CD14-positive monocyte (primary cell): ENCODE measurements at regions not wholly inside any gene's neighbourhood (a gene's known extent, or its start where the extent isn't known, plus 50 kb on each side); places are given as distances from the start of the nearest gene placed in this dataset.

Experiments
- DNase-seq, 3 donors: peaks; one replicate each; pipeline ENCODE4 v3.0.0-alpha.2; 2011 to 2022
- H2AFZ ChIP-seq: 2 replicates; pipeline ENCODE4 v1.6.0; 2012; ENCODE audit warnings: mild to moderate bottlenecking, low read depth, low read length, inconsistent platforms; ENCODE audit not compliant: insufficient read depth, poor library complexity, severe bottlenecking
- H3K27ac ChIP-seq, 2 donors: 1 replicate in 1 of 2; 2 replicates in 1 of 2; pipeline ENCODE4 v1.5.1; 2012 to 2013; ENCODE audit warnings: low read length in 2 of 2, control low read depth in 1 of 2, inconsistent platforms in 1 of 2, low read depth in 1 of 2, mild to moderate bottlenecking in 1 of 2
- H3K27me3 ChIP-seq, 2 donors: one replicate each; pipeline versions ENCODE4 v1.6.0 to v1.6.1; 2011 to 2013; ENCODE audit warnings: low read length in 2 of 2; ENCODE audit not compliant: control insufficient read depth in 2 of 2, insufficient read depth in 2 of 2
- H3K36me3 ChIP-seq, 2 donors: replicated peaks in 1 of 2; 1 replicate in 1 of 2; 2 replicates in 1 of 2; pipeline versions ENCODE4 v1.5.1 to v1.6.1; 2012 to 2013; ENCODE audit warnings: low read length in 2 of 2, control low read depth in 1 of 2, inconsistent platforms in 1 of 2, mild to moderate bottlenecking in 1 of 2; ENCODE audit not compliant: insufficient read depth in 2 of 2, control insufficient read depth in 1 of 2
- H3K4me1 ChIP-seq, 2 donors: 1 replicate in 1 of 2; 2 replicates in 1 of 2; pipeline versions ENCODE4 v1.5.1 to v1.6.1; 2012 to 2013; ENCODE audit warnings: low read length in 2 of 2, control low read depth in 1 of 2, inconsistent platforms in 1 of 2, mild to moderate bottlenecking in 1 of 2, moderate library complexity in 1 of 2; ENCODE audit not compliant: insufficient read depth in 2 of 2, control insufficient read depth in 1 of 2
- H3K4me2 ChIP-seq: replicated peaks from 2 replicates; pipeline ENCODE3; 2012; ENCODE audit warnings: low read length, moderate library complexity, mild to moderate bottlenecking; ENCODE audit not compliant: poor library complexity, severe bottlenecking; ENCODE audit errors: extremely low read depth
- H3K4me3 ChIP-seq, 3 experiments: fragments of 200-600 bp in 1 of 3; sonication (generic) in 1 of 3; replicated peaks in 1 of 3; 1 replicate in 2 of 3; 2 replicates in 1 of 3; pipeline ENCODE4 v1.5.1; 2011 to 2013; ENCODE audit warnings: low read length in 3 of 3, mild to moderate bottlenecking in 3 of 3, control low read depth in 2 of 3, low read depth in 2 of 3, inconsistent platforms in 1 of 3, moderate library complexity in 1 of 3
- H3K79me2 ChIP-seq: 2 replicates; pipeline ENCODE4 v1.6.0; 2012; ENCODE audit warnings: mild to moderate bottlenecking, control low read depth, inconsistent platforms, low read length, moderate library complexity; ENCODE audit not compliant: insufficient read depth
- H3K9ac ChIP-seq: 2 replicates; pipeline ENCODE4 v1.6.0; 2017; ENCODE audit warnings: low read length, mild to moderate bottlenecking; ENCODE audit not compliant: insufficient read depth, poor library complexity, severe bottlenecking
- H3K9me3 ChIP-seq, 2 donors: replicated peaks in 1 of 2; 1 replicate in 1 of 2; 2 replicates in 1 of 2; pipeline versions ENCODE4 v1.5.1 to v1.6.1; 2012 to 2013; ENCODE audit warnings: low read length in 2 of 2, control low read depth in 1 of 2; ENCODE audit not compliant: control insufficient read depth in 1 of 2, insufficient read depth in 1 of 2
- H4K20me1 ChIP-seq: 2 replicates; pipeline ENCODE4 v1.6.0; 2012; ENCODE audit warnings: mild to moderate bottlenecking, low read length, control low read depth, moderate library complexity; ENCODE audit not compliant: insufficient read depth
- H3K27ac Mint-ChIP-seq, 7 donors: one replicate each; pipeline ENCODE4 v1.8.0; 2020; ENCODE audit warnings: mild to moderate bottlenecking in 7 of 7, mixed read lengths in 7 of 7, moderate library complexity in 6 of 7, inconsistent platforms in 2 of 7
- H3K27me3 Mint-ChIP-seq, 3 donors: one replicate each; pipeline ENCODE4 v1.8.0; 2021 to 2022; ENCODE audit warnings: low read depth in 3 of 3, mild to moderate bottlenecking in 3 of 3, mixed read lengths in 3 of 3, moderate library complexity in 3 of 3, inconsistent platforms in 1 of 3
- H3K36me3 Mint-ChIP-seq, 2 donors: one replicate each; pipeline ENCODE4 v1.8.0; 2020; ENCODE audit warnings: mixed read lengths in 2 of 2, inconsistent platforms in 1 of 2, mild to moderate bottlenecking in 1 of 2
- H3K4me1 Mint-ChIP-seq: one replicate; pipeline ENCODE4 v1.8.0; 2020; ENCODE audit warnings: mild to moderate bottlenecking, mixed read lengths
- H3K4me3 Mint-ChIP-seq, 2 donors: one replicate each; pipeline ENCODE4 v1.8.0; 2020; ENCODE audit warnings: mild to moderate bottlenecking in 2 of 2, mixed read lengths in 2 of 2, moderate library complexity in 1 of 2
- H3K9me3 Mint-ChIP-seq, 7 donors: one replicate each; pipeline ENCODE4 v1.8.0; 2020 to 2022; ENCODE audit warnings: mixed read lengths in 7 of 7, mild to moderate bottlenecking in 6 of 7, moderate library complexity in 6 of 7, inconsistent platforms in 2 of 7
- WGBS: methylation state at CpG from one replicate; pipeline ENCODE4 v1.1.5; 2013; ENCODE audit warnings: missing lambda C conversion rate; ENCODE audit not compliant: insufficient coverage; 5-methylcytosine and 5-hydroxymethylcytosine counted together
- intact Hi-C, 2 donors: fragments of 100-400 bp; cut with micrococcal nuclease; formaldehyde crosslinking; loops; one replicate each; pipeline versions ENCODE4 v1.15.0 to v1.15.1; 2023
- TF ChIP-seq, protein P1 (sequence below): fragments of 200-600 bp; IDR thresholded peaks from one replicate; pipeline ENCODE4 v1.8.0; 2022; ENCODE audit warnings: antibody characterized with exemption, mild to moderate bottlenecking

DNA sequence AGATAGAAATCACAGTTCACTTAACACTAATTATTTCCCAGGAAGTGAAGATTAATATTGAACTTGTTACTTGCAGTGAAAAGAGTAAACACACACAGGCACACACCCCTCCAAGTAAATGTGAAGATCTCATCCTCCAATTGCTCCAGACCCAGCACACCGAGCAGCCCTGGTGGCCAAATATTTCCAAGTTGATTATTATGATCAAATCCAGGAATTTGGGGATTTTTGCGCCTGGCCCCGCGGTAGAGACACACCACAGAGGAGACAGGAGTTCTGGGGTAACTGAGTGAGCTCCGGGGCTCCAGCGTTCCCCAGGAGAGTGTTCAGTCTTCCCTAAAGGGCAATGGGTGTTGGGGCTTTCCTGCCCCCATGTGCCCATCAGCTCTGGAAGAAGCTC, 431.5 kb downstream of the BCL11B start:
- Mint-ChIP-seq H3K4me3 (no peak overlapping the region), H3K27ac (no peak overlapping the region)
- intact Hi-C loops: no loop called here

DNA sequence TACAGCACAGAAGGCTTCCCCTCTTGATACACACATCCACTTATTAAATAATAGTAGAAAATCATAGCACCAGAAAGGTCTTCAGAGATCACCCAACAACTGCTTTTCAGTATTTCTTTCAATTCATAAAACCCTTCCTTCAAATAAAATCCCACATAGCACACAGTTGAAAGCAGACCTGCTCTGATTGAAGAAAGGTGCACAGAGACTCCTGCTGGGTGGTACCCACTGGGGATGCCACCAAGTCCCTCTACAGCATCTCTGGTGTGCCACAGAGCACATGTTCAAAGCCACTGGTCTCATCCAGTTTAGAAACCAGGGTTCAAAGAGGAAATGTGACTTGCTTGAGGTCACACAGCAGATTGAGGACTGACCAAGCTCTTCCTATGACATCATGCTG, 427.5 kb downstream of the BCL11B start:
- intact Hi-C loops: no loop called here
- no peak for DNase-seq
- Mint-ChIP-seq H3K36me3 (no peaks in the 10 kb centered on the region), H3K27me3 (peaks cover 2 to 9% (median 5%) of the 10 kb centered on the region in 3 donors), H3K4me3 (no peak overlapping the region), H3K4me1 (no peaks in the 10 kb centered on the region), H3K9me3 (peaks cover 0 to 9% (median 2%) of the 10 kb centered on the region in 7 donors), H3K27ac (no peak overlapping the region)
- TF ChIP-seq, protein P1, sequence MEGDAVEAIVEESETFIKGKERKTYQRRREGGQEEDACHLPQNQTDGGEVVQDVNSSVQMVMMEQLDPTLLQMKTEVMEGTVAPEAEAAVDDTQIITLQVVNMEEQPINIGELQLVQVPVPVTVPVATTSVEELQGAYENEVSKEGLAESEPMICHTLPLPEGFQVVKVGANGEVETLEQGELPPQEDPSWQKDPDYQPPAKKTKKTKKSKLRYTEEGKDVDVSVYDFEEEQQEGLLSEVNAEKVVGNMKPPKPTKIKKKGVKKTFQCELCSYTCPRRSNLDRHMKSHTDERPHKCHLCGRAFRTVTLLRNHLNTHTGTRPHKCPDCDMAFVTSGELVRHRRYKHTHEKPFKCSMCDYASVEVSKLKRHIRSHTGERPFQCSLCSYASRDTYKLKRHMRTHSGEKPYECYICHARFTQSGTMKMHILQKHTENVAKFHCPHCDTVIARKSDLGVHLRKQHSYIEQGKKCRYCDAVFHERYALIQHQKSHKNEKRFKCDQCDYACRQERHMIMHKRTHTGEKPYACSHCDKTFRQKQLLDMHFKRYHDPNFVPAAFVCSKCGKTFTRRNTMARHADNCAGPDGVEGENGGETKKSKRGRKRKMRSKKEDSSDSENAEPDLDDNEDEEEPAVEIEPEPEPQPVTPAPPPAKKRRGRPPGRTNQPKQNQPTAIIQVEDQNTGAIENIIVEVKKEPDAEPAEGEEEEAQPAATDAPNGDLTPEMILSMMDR: no peak
- H3K4me2 ChIP-seq: no peak overlapping the region
- H3K4me1 ChIP-seq: no peaks in the 10 kb centered on the region
- H3K79me2 ChIP-seq: no peaks in the 10 kb centered on the region
- no peak overlapping the region for H3K9ac ChIP-seq
- H3K27ac ChIP-seq: no peak overlapping the region
- peaks cover 0 to 4% of the 10 kb centered on the region in 2 donors for H3K9me3 ChIP-seq
- H2AFZ ChIP-seq: no peak overlapping the region
- H3K4me3 ChIP-seq: no peak overlapping the region
- H4K20me1 ChIP-seq: no peaks in the 10 kb centered on the region
- H3K27me3 ChIP-seq: no peaks in the 10 kb centered on the region
- H3K36me3 ChIP-seq: no peaks in the 10 kb centered on the region

More for the DNA sequence above, 431.5 kb downstream of the BCL11B start:
- Histone ChIP-seq H3K4me3 (no peak overlapping the region), H3K9ac (no peak overlapping the region), H3K4me1 (no peaks in the 10 kb centered on the region), H3K4me2 (no peak overlapping the region), H2AFZ (no peak overlapping the region), H3K9me3 (peaks cover 15 to 23% of the 10 kb centered on the region in 2 donors), H3K36me3 (no peaks in the 10 kb centered on the region), H3K27ac (no peak overlapping the region), H3K79me2 (no peaks in the 10 kb centered on the region), H4K20me1 (no peaks in the 10 kb centered on the region), H3K27me3 (no peaks in the 10 kb centered on the region)
- Mint-ChIP-seq H3K4me1 (no peaks in the 10 kb centered on the region), H3K36me3 (no peaks in the 10 kb centered on the region), H3K27me3 (peaks cover 2 to 5% (median 4%) of the 10 kb centered on the region in 3 donors), H3K9me3 (peaks cover 0 to 20% (median 4%) of the 10 kb centered on the region in 7 donors)
- DNase-seq: no peak
- TF ChIP-seq, protein P1: no peak
- 89% methylated on average over 6 of the region's 6 CpGs for WGBS
